Retinal pigment epithelial cell (primary cell): ENCODE measurements at regions not wholly inside any gene's neighbourhood (a gene's known extent, or its start where the extent isn't known, plus 50 kb on each side); places are given as distances from the start of the nearest gene placed in this dataset.
A peak's percentile ranks its signal among the peaks of the same experiment; 100 is the strongest.

Experiments used
- DNase-seq: peaks from one replicate; pipeline ENCODE4 v3.0.0-alpha.2; 2010; ENCODE audit warnings: low read depth
- H3K4me3 ChIP-seq: 2 replicates; pipeline ENCODE4 v1.5.1; 2011; ENCODE audit warnings: mild to moderate bottlenecking, low read length, control low read depth, moderate library complexity
- TF ChIP-seq, protein P1 (sequence below): conservative IDR thresholded peaks from 2 replicates; pipeline ENCODE4 v1.5.1; 2011; ENCODE audit warnings: low read depth, low read length, control low read depth, inconsistent platforms

DNA sequence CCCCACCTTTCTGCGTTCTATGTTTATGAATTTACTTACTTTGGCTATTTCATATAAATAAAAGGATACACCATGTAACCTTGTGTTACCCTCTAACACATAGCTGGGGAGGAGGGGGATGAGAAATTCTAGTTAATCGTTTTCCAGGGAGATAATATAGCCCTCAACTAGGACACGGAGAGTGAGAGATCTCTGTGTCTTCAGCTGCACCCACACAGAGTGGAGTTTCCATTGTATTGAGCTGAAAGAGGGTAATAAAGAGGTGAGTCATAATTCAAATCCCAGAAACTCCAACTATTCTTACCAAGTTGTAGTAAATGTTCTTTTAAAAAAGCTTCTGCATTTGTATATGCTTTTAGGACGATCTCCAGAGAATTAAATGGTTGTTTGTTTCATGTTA lies 110.1 kb upstream of the SULT1C3 start:
- H3K4me3 ChIP-seq = no peak overlapping the region
- DNase-seq = no peak
- TF ChIP-seq, protein P1, sequence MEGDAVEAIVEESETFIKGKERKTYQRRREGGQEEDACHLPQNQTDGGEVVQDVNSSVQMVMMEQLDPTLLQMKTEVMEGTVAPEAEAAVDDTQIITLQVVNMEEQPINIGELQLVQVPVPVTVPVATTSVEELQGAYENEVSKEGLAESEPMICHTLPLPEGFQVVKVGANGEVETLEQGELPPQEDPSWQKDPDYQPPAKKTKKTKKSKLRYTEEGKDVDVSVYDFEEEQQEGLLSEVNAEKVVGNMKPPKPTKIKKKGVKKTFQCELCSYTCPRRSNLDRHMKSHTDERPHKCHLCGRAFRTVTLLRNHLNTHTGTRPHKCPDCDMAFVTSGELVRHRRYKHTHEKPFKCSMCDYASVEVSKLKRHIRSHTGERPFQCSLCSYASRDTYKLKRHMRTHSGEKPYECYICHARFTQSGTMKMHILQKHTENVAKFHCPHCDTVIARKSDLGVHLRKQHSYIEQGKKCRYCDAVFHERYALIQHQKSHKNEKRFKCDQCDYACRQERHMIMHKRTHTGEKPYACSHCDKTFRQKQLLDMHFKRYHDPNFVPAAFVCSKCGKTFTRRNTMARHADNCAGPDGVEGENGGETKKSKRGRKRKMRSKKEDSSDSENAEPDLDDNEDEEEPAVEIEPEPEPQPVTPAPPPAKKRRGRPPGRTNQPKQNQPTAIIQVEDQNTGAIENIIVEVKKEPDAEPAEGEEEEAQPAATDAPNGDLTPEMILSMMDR = no peak

DNA sequence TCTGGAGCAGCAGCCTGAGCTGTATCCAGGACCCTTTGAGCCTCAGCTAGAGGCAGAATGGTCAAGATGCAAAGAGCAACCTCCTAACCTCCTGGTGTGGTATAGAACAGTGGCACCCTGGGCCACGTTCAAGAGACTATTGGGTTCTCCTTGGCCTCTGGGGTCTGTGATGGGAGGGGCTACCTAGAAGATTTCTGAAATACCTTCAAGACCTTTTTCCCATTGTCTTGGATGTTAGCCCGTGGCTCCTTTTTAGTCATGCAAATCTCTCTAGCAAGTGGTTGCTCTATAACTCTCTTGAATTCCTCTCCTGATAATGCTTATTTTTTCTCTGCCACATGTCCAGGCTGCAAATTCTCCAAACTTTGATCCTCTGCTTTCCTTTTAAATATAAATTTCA lies 106.3 kb upstream of the SULT1C3 start:
- no peak overlapping the region for H3K4me3 ChIP-seq
- no peak for DNase-seq
- TF ChIP-seq, protein P1 = no peak

DNA sequence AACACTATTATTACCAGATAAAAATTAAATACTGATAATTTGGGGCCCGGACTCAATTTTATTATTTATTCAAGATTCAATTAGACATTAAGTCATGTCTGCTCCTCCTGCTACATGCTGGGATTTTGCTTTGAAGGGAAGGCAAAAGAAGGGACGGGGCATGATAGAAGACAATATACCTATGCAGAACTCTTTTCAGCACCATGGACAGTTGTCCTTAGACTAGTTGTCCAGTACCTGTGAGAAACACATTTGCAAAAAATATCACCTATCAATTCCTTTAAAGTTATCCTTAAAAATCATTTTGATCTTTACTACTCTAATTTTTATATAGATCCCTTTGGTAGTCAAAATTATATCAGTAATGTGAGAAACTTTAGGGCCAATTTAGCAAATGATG lies 100.2 kb upstream of the SULT1C3 start:
- DNase-seq = no peak
- no peak overlapping the region for H3K4me3 ChIP-seq
- TF ChIP-seq, protein P1 = no peak

DNA sequence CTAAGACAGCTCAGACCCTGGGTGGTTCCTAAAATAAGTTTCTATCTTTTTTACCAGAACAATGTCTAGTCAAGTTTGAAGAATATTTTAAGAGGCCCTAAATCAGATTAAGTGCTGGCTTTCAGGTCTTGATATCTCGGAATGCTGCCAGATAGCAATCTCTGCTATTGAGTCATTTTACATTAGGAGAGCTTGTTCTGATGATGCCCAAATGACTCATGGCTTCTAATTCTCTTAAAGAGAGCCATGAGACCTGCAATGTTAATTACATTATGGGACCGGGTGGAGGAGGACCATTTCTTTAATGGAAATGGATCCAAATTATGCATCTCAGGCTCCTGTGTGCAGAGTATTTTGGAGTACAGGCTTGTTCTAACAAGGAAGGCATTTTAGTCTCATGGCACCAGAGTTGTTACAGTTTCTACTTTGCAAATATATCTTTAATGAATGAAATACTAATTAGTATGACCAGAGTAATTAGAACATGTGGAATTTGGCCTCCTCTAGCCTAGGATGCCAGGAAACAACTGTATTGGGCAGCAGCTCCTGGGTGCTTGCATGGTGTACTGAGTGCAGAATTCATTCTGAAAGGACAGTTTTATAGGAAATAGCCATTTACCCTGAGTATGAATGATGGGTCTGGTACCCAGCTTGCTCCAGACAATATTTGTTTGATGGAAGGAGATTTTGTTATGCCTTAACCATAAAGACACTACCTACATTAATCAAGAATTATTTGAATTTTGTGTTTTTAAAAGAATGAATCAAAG lies 94.0 kb upstream of the SULT1C3 start:
- no peak overlapping the region for H3K4me3 ChIP-seq
- TF ChIP-seq, protein P1 = no peak
- peak; percentile 48 for DNase-seq

DNA sequence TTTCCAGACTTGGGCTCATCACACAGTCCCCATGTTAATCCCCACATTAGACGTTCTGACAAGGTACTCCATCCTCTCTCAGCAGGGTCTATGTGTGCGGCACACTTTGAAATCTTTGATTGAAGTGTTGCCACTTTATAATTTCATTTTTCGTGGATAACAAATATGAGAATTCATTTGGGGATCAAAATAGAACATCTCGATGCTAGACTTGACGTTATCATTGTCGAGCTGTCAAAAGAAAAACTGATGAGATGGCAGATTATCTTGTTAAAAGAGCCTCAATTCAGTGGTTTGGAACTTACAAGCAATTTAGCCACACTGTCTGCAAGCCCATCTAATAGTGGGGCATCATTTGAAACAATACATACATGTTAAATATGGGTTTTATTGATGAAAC lies 91.2 kb upstream of the SULT1C3 start:
- TF ChIP-seq, protein P1 = no peak
- H3K4me3 ChIP-seq = no peak overlapping the region
- no peak for DNase-seq

DNA sequence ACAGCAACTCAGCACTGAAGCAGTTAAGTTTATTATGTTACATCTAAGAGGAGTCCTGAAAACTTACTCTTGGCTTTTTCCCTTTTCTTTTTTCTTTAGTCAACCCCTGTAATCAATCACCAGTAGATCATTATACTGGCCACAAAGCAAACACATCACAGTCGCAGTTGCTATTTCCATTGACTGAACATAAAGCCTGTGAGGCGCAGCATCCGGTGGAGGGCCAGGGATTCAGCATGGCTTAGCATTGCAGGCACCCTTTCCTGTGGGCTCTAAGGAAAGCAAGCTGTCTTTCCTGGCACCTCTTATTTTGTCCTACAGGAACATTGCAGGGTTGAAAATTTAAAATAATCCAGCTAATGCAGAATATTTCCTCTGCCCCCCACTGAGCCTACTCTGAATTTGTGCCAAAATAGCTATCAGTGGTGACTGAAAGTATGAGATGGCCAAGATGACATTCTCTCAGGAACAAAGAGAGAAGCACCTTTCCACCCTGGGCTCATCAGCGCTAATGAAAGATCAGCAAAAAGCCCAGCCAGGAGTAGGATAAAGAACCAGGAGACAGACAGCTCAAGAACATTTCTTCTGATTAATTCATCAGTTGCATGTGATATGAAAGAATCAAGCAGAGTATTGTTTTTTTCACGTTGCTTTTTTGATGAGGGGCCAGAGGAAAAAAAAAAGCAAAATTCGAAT lies 85.3 kb upstream of the SULT1C3 start:
- TF ChIP-seq, protein P1 = no peak
- no peak overlapping the region for H3K4me3 ChIP-seq
- no peak for DNase-seq

DNA sequence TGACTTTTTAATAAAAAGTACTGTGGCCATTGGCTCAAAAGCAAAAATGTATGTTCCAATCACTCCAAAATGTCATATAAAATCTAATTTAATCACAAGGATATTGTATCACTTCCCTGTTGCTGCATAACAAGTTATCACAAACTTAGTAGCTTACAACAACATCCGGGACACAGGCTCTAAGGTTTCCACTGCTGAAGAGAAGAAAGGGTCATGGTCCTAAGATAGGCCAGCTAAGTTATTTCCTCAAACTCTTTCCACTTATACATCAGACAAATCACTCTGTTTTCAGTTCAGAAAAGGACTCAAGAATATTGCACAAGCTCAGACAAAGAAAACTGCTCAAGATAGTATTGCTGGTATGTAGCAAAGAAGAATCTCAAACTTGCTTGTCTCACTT lies 78.5 kb upstream of the SULT1C3 start:
- DNase-seq = no peak
- H3K4me3 ChIP-seq = no peak overlapping the region
- TF ChIP-seq, protein P1 = no peak
